CD4-positive, alpha-beta memory T cell (primary cell): ENCODE measurements at regions not wholly inside any gene's neighbourhood (a gene's known extent, or its start where the extent isn't known, plus 50 kb on each side); places are given as distances from the start of the nearest gene placed in this dataset.
"Not testable (repeated sequence)": the region's sequence is repeated elsewhere in the genome, so short reads cannot be mapped to it uniquely, and the experiment has no call there.

Source experiments
- CTCF ChIA-PET: fragments of 350-600 bp; sonication (Branson Sonifier 250); formaldehyde crosslinking; loops from one replicate; lab custom pipeline; 2021; ENCODE audit warnings: inconsistent platforms; ENCODE audit not compliant: partially characterized antibody; lab: Charles Lee
- POLR2A ChIA-PET: fragments of 350-600 bp; sonication (Branson Sonifier 250); formaldehyde crosslinking; loops from one replicate; lab custom pipeline; 2021; ENCODE audit not compliant: partially characterized antibody; lab: Charles Lee
- DNase-seq, 5 donors: peaks; one replicate each; pipeline versions ENCODE4 v3.0.0 to v3.0.0-alpha.2; 2020 to 2022; ENCODE audit warnings: mixed read lengths in 1 of 5
- H3K27ac ChIP-seq: one replicate; pipeline ENCODE4 v1.7.0; 2013; ENCODE audit warnings: low read depth, low read length
- H3K27me3 ChIP-seq: 2 replicates; pipeline ENCODE4 v1.7.0; 2013; ENCODE audit warnings: mild to moderate bottlenecking, low read length, moderate library complexity; ENCODE audit not compliant: insufficient read depth
- H3K36me3 ChIP-seq: 2 replicates; pipeline ENCODE4 v1.7.0; 2013; ENCODE audit warnings: mild to moderate bottlenecking, low read length, moderate library complexity; ENCODE audit not compliant: insufficient read depth
- H3K4me1 ChIP-seq: 2 replicates; pipeline ENCODE4 v1.7.0; 2013; ENCODE audit warnings: mild to moderate bottlenecking, low read length, moderate library complexity; ENCODE audit not compliant: insufficient read depth
- H3K4me3 ChIP-seq, 2 donors: one replicate each; pipeline ENCODE4 v1.7.0; 2013; ENCODE audit warnings: low read length in 2 of 2, mild to moderate bottlenecking in 1 of 2
- H3K9me3 ChIP-seq, 2 donors: one replicate each; pipeline ENCODE4 v1.7.0; 2013; ENCODE audit warnings: low read length in 2 of 2, control low read depth in 1 of 2; ENCODE audit not compliant: control insufficient read depth in 1 of 2
- H3K27ac Mint-ChIP-seq, 7 donors: one replicate each; pipeline ENCODE4 v1.8.0; 2020 to 2021; ENCODE audit warnings: mixed read lengths in 7 of 7, mild to moderate bottlenecking in 6 of 7, inconsistent platforms in 3 of 7, moderate library complexity in 3 of 7
- H3K27me3 Mint-ChIP-seq, 2 donors: one replicate each; pipeline ENCODE4 v1.8.0; 2020 to 2021; ENCODE audit warnings: mixed read lengths in 2 of 2
- H3K36me3 Mint-ChIP-seq, 2 donors: one replicate each; pipeline ENCODE4 v1.8.0; 2020 to 2021; ENCODE audit warnings: mixed read lengths in 2 of 2, inconsistent platforms in 1 of 2, mild to moderate bottlenecking in 1 of 2
- H3K4me1 Mint-ChIP-seq, 4 donors: one replicate each; pipeline ENCODE4 v1.8.0; 2020 to 2021; ENCODE audit warnings: mixed read lengths in 4 of 4, mild to moderate bottlenecking in 1 of 4
- H3K4me3 Mint-ChIP-seq, 8 donors: one replicate each; pipeline ENCODE4 v1.8.0; 2020 to 2021; ENCODE audit warnings: mixed read lengths in 8 of 8, mild to moderate bottlenecking in 7 of 8, moderate library complexity in 6 of 8, inconsistent platforms in 3 of 8
- H3K9me3 Mint-ChIP-seq, 8 donors: one replicate each; pipeline ENCODE4 v1.8.0; 2020 to 2021; ENCODE audit warnings: mixed read lengths in 8 of 8, mild to moderate bottlenecking in 5 of 8, inconsistent platforms in 3 of 8, moderate library complexity in 1 of 8
- intact Hi-C: fragments of 100-400 bp; cut with micrococcal nuclease; formaldehyde crosslinking; loops from one replicate; pipeline ENCODE4 v1.15.1; 2023

DNA sequence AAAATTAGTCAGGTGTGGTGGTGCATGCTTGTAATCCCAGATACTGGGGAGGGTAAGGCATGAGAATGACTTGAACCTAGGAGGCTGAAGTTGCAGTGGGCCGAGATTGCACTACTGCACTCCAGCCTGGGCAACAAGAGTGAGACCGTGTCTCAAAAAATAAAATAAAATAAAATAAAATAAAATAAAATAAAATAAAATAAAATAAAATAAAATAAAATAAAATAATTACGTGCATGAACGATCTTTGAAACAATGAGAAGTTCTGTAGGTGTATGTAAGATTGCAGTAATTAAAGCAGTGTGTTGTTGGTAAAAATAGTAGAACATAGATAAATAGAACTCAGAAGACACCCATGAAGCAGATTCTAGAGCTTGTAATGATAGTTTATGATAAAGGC, 348.5 kb downstream of the ANKRD30A start:
- Mint-ChIP-seq H3K4me3 (no peak overlapping the region), H3K36me3 (no peaks in the 10 kb centered on the region), H3K27me3 (no peaks in the 10 kb centered on the region), H3K9me3 (peaks cover 3 to 12% (median 6%) of the 10 kb centered on the region in 8 donors), H3K27ac (no peak overlapping the region), H3K4me1 (no peaks in the 10 kb centered on the region)
- Histone ChIP-seq H3K27me3 (no peaks in the 10 kb centered on the region), H3K36me3 (no peaks in the 10 kb centered on the region), H3K4me3 (no peak overlapping the region), H3K4me1 (no peaks in the 10 kb centered on the region), H3K27ac (no peak overlapping the region), H3K9me3 (no peaks in the 10 kb centered on the region)
- POLR2A ChIA-PET, result no interaction called here
- CTCF ChIA-PET, result no interaction called here
- intact Hi-C loops, result no loop called here
- DNase-seq, result no peak

DNA sequence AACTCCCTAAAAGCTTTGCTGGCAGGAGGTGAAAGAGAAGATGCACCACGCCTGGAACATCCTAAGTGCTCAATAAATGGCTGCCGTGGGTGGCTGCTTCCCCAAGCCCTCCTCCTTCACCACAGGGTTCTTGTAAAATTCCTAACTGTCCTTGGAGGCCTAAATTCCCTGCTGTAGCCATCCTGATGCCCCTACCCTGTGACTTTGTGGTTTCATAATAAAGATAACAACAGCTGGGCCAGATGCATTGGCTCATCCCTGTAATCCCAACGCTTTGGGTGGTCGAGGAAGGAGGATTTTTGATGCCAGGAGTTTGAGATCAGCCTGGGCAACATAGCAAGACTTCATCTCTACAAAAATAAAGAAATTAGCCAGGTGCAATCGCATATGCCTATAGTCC, 341.8 kb downstream of the ANKRD30A start:
- Mint-ChIP-seq H3K27me3 (no peaks in the 10 kb centered on the region), H3K36me3 (no peaks in the 10 kb centered on the region), H3K4me1 (no peaks in the 10 kb centered on the region), H3K27ac (no peak overlapping the region), H3K9me3 (peaks cover 0 to 11% (median 7%) of the 10 kb centered on the region in 8 donors), H3K4me3 (no peak overlapping the region)
- H3K27me3 ChIP-seq, result no peaks in the 10 kb centered on the region
- CTCF ChIA-PET, result no interaction called here
- H3K27ac ChIP-seq, result no peak overlapping the region
- no peaks in the 10 kb centered on the region for H3K4me1 ChIP-seq
- no peak for DNase-seq
- H3K36me3 ChIP-seq, result no peaks in the 10 kb centered on the region
- no peaks in the 10 kb centered on the region for H3K9me3 ChIP-seq
- POLR2A ChIA-PET, result no interaction called here
- intact Hi-C loops, result no loop called here
- H3K4me3 ChIP-seq, result no peak overlapping the region

DNA sequence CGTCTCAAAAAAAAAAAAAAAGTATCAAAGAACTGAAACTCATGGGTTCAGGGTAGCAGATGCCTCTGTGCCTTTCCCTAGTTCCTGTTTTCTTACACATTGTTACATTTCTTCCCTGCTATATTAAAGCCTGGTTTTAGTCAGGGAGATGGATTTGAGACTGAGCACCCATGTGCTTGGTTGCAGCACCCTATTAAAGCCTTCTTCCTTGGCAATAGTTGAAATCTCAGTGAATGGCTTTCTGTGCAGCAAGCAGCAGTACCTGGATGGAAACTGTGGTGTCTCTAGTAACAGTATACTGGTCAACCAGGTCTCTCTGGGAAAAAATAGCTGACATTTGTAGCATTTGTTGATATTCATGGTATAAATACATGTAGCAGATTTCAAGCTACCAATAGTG, 331.1 kb downstream of the ANKRD30A start:
- DNase-seq, result no peak
- no peaks in the 10 kb centered on the region for H3K4me1 ChIP-seq
- Mint-ChIP-seq H3K27ac (no peak overlapping the region), H3K9me3 (peaks cover 0 to 21% (median 9%) of the 10 kb centered on the region in 8 donors), H3K4me3 (no peak overlapping the region), H3K27me3 (no peaks in the 10 kb centered on the region), H3K4me1 (no peaks in the 10 kb centered on the region), H3K36me3 (no peaks in the 10 kb centered on the region)
- POLR2A ChIA-PET, result no interaction called here
- H3K4me3 ChIP-seq, result no peak overlapping the region
- H3K27me3 ChIP-seq, result no peaks in the 10 kb centered on the region
- CTCF ChIA-PET, result no interaction called here
- H3K27ac ChIP-seq, result no peak overlapping the region
- no peaks in the 10 kb centered on the region for H3K36me3 ChIP-seq
- no peaks in the 10 kb centered on the region for H3K9me3 ChIP-seq
- intact Hi-C loops, result no loop called here

DNA sequence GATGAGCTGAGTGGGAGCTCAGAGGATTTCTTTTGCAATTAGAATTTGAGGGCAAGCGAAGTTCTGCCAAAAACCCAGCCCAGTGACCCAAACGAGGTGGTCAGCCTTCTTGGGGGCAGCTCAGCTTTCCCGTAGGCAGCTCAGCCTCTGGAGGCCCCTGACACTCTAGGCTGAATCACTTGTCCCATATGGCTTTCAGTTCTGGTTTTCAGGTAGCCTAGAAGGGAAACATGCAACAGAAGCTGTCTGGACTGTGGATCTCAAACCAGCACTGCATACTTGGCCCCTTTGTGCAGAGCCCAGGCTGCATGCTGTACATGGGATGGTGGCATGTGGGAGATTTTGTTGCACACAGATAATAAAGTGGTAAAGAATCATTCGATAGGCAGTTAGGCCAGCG, 322.8 kb downstream of the ANKRD30A start:
- Mint-ChIP-seq H3K27me3 (no peaks in the 10 kb centered on the region), H3K9me3 (peaks cover 2 to 32% (median 6%) of the 10 kb centered on the region in 8 donors), H3K27ac (no peak overlapping the region), H3K4me1 (no peaks in the 10 kb centered on the region), H3K4me3 (no peak overlapping the region), H3K36me3 (no peaks in the 10 kb centered on the region)
- Histone ChIP-seq H3K36me3 (no peaks in the 10 kb centered on the region), H3K4me1 (no peaks in the 10 kb centered on the region), H3K27me3 (no peaks in the 10 kb centered on the region), H3K9me3 (no peaks in the 10 kb centered on the region), H3K4me3 (no peak overlapping the region), H3K27ac (no peak overlapping the region)
- intact Hi-C loops, result no loop called here
- DNase-seq, result no peak
- CTCF ChIA-PET, result no interaction called here
- POLR2A ChIA-PET, result no interaction called here

DNA sequence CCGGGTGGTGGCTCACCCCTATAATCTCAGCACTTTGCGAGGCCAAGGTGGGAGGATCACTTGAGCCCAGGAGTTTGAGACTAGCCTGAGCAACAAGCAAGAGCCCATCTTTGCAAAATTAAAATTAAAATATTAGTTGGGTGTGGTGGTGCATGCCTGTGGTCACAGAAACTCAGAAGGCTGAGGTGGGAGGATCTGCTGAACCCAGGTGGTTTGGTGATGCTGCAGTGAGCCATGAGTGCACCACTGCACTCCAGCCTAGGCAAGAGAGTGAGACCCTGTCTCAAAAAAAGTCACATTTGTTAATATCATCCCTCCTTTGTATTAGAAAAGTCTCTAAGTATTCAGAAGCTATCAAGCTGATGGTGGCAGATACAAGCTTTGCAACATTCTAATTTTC, 317.5 kb downstream of the ANKRD30A start:
- Histone ChIP-seq H3K4me1 (no peaks in the 10 kb centered on the region), H3K27ac (no peak overlapping the region), H3K9me3 (no peaks in the 10 kb centered on the region), H3K27me3 (no peaks in the 10 kb centered on the region), H3K36me3 (no peaks in the 10 kb centered on the region), H3K4me3 (no peak overlapping the region)
- Mint-ChIP-seq H3K27ac (no peak overlapping the region), H3K4me1 (no peaks in the 10 kb centered on the region), H3K36me3 (no peaks in the 10 kb centered on the region), H3K9me3 (peaks cover 0 to 21% (median 9%) of the 10 kb centered on the region in 8 donors), H3K27me3 (no peaks in the 10 kb centered on the region), H3K4me3 (no peak overlapping the region)
- DNase-seq, result no peak
- POLR2A ChIA-PET, result no interaction called here
- CTCF ChIA-PET, result no interaction called here
- intact Hi-C loops, result no loop called here

DNA sequence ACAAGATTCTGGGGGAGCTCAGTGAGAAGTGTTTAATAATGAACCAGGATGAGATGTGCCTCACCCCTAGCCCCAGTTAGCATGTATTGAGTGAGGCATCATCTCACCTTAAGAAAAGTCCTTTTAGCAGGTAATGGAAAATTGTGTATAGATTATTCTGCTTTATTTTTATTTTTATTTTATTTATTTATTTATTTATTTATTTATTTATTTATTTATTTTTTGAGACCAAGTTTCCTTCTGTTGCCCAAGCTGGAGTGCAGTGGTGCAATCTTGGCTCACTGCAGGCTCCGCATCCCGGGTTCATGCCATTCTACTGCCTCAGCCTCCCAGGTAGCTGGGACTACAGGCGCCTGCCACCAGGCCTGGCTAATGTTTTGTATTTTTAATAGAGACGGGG, 315.8 kb downstream of the ANKRD30A start:
- POLR2A ChIA-PET, H3K36me3 Mint-ChIP-seq, H3K4me1 ChIP-seq, H3K9me3 ChIP-seq, H3K4me1 Mint-ChIP-seq, H3K27ac ChIP-seq, DNase-seq, H3K27me3 ChIP-seq, H3K27ac Mint-ChIP-seq, CTCF ChIA-PET, intact Hi-C loops, H3K4me3 ChIP-seq, H3K36me3 ChIP-seq, H3K4me3 Mint-ChIP-seq, H3K27me3 Mint-ChIP-seq: not testable (repeated sequence)
- H3K9me3 Mint-ChIP-seq, result peaks cover 0 to 17% (median 8%) of the 10 kb centered on the region in 8 donors

DNA sequence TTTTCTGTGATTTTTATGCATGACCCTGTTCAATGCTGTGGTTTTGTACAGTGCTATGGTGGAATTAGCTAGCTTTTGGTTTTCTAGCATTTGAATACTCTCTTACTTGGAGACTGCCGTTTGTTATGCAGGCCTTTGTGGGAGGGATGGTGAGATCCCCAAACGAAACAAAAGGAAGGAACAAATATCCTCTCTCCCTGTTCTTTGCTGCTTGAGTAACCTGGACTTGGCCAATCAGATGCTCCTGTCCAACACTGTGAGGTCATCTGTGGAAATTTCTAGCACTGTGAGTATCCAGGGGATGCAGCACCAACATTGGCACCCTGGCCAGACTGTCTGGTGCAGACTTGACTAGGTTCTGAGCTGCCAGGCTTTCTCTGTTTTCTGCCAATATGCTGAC, 314.4 kb downstream of the ANKRD30A start:
- no peaks in the 10 kb centered on the region for H3K4me1 ChIP-seq
- H3K4me3 ChIP-seq, result no peak overlapping the region
- no peaks in the 10 kb centered on the region for H3K27me3 ChIP-seq
- Mint-ChIP-seq H3K27ac (no peak overlapping the region), H3K4me1 (no peaks in the 10 kb centered on the region), H3K4me3 (no peak overlapping the region), H3K9me3 (peaks cover 0 to 11% (median 6%) of the 10 kb centered on the region in 8 donors), H3K36me3 (no peaks in the 10 kb centered on the region), H3K27me3 (no peaks in the 10 kb centered on the region)
- ChIA-PET POLR2A (no interaction called here), CTCF (no interaction called here)
- no peaks in the 10 kb centered on the region for H3K36me3 ChIP-seq
- no peak overlapping the region for H3K27ac ChIP-seq
- intact Hi-C loops, result no loop called here
- no peaks in the 10 kb centered on the region for H3K9me3 ChIP-seq
- no peak for DNase-seq

DNA sequence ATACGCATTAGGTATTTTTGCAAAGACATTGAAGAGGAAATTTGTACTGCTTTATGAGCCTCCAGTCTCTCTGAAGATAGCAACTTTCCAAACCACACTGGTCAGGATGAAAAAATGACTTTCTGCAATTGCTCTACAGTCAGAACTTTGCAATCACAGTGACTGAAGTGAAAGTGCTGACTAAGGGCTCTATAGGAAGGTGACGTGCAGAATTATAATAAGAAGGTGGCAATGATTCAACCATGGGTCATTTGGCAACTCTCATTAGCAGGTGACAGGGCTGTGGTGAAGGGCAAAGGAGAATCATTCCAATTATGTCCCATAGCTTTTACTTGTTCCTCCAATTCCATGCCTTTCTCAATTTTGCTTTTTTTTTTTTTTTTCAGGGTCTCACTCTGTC, 311.0 kb downstream of the ANKRD30A start:
- intact Hi-C loops, result no loop called here
- ChIA-PET POLR2A (no interaction called here), CTCF (no interaction called here)
- H3K27ac Mint-ChIP-seq, result no peak overlapping the region
- Histone ChIP-seq H3K4me1 (no peaks in the 10 kb centered on the region), H3K4me3 (no peak overlapping the region), H3K9me3 (no peaks in the 10 kb centered on the region), H3K27ac (no peak overlapping the region), H3K36me3 (no peaks in the 10 kb centered on the region), H3K27me3 (no peaks in the 10 kb centered on the region)
- H3K36me3 Mint-ChIP-seq, result no peaks in the 10 kb centered on the region
- no peaks in the 10 kb centered on the region for H3K4me1 Mint-ChIP-seq
- no peak overlapping the region for H3K4me3 Mint-ChIP-seq
- peaks cover 0 to 7% (median 4%) of the 10 kb centered on the region in 8 donors for H3K9me3 Mint-ChIP-seq
- H3K27me3 Mint-ChIP-seq, result no peaks in the 10 kb centered on the region
- DNase-seq, result no peak
